Lung (tissue), 11 donors: ENCODE measurements at regions not wholly inside any gene's neighbourhood (a gene's known extent, or its start where the extent isn't known, plus 50 kb on each side); places are given as distances from the start of the nearest gene placed in this dataset.

Experiments used
- ATAC-seq: fragments of 200-7000 bp; cut with Tn5 transposase; one replicate; pipeline ENCODE4 v1.9.1; 2020; ENCODE audit warnings: moderate number of reproducible peaks; ENCODE audit not compliant: insufficient read depth, low FRiP score
- DNase-seq, 3 donors: peaks; one replicate each; pipeline ENCODE4 v3.0.0-alpha.2; 2013 to 2017
- H3K27ac ChIP-seq, 2 donors: one replicate each; pipeline ENCODE4 v1.5.1; 2013; ENCODE audit warnings: mild to moderate bottlenecking in 2 of 2, moderate library complexity in 2 of 2, control low read depth in 1 of 2, inconsistent platforms in 1 of 2, low read depth in 1 of 2, low read length in 1 of 2
- H3K27me3 ChIP-seq, 3 donors: one replicate each; pipeline ENCODE4 v1.5.1; 2013; ENCODE audit warnings: low read length in 2 of 3; ENCODE audit not compliant: control insufficient read depth in 3 of 3, insufficient read depth in 3 of 3
- H3K36me3 ChIP-seq, 4 donors: one replicate each; pipeline ENCODE4 v1.5.1; 2013; ENCODE audit warnings: low read length in 4 of 4, mild to moderate bottlenecking in 1 of 4, moderate library complexity in 1 of 4; ENCODE audit not compliant: control insufficient read depth in 4 of 4, insufficient read depth in 4 of 4
- H3K4me1 ChIP-seq, 5 donors: one replicate each; pipeline ENCODE4 v1.5.1; 2013; ENCODE audit warnings: low read length in 5 of 5, mild to moderate bottlenecking in 2 of 5, moderate library complexity in 1 of 5; ENCODE audit not compliant: control insufficient read depth in 5 of 5, insufficient read depth in 5 of 5
- H3K4me3 ChIP-seq: one replicate; pipeline ENCODE4 v1.5.1; 2013; ENCODE audit warnings: mild to moderate bottlenecking, control low read depth, moderate library complexity
- H3K9ac ChIP-seq, 2 donors: one replicate each; pipeline ENCODE4 v1.5.1; 2013; ENCODE audit warnings: low read length in 2 of 2, control low read depth in 1 of 2; ENCODE audit not compliant: insufficient read depth in 1 of 2
- H3K9me3 ChIP-seq, 4 donors: one replicate each; pipeline ENCODE4 v1.5.1; 2013; ENCODE audit warnings: low read length in 3 of 4, mild to moderate bottlenecking in 1 of 4, moderate library complexity in 1 of 4; ENCODE audit not compliant: control insufficient read depth in 4 of 4, insufficient read depth in 3 of 4
- CTCF ChIP-seq: IDR thresholded peaks from 2 replicates; pipeline ENCODE4 v1.5.1; 2012; ENCODE audit warnings: mild to moderate bottlenecking; ENCODE audit errors: control extremely low read depth, extremely low read depth
- whole genome bisulfite sequencing, 2 donors: extraction: QIAGEN DNeasy Blood & Tissue Kit; methylation state at CpG; one replicate each; pipeline ENCODE4 v1.1.7; 2013; 5-methylcytosine and 5-hydroxymethylcytosine counted together
- donor health status: control.
- donor health status: control.
- donor health status: Bipolar disorder and iron deficiency.
- donor health status: healthy.
- donor health status: DM: yes; HTN: yes; CAD: no.

DNA sequence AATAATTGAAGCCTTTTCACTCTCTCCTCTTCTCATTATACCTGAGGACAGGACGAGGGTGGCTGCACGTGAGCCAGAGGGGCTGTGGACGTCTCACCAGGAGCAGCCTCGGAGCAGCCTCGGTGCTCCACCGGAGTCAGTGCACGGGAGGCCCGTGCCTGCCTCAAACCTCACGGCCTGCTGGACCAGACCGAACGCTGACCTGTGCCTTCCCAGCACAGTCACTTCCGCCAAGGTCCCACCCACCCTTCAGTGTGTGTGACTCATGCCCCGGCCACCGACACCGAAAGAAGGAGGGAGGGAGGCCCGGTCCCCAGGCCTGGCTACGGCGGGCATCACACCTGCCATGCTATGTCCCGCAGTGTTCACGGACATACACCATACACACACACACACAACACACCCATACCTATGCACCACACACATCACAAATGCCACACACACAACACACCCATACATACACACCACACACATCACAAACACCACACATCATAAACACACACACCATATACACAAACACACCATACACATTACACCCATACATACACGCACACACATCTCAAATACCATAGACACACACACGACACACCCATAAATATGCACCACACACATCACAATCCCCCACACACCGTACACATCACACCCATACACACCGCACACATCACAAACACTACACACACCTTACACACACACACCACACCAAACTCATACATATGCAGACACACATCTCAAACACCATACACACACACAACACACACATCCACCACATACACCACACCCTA lies 1506.5 kb downstream of the TBC1D22A start:
- Histone ChIP-seq H3K9me3 (no peaks in the 10 kb centered on the region), H3K27me3 (peaks cover 0 to 23% (median 2%) of the 10 kb centered on the region in 3 donors), H3K36me3 (no peaks in the 10 kb centered on the region), H3K27ac (no peak overlapping the region), H3K4me3 (no peak overlapping the region), H3K9ac (no peak overlapping the region), H3K4me1 (no peaks in the 10 kb centered on the region)
- no peak for TF ChIP-seq CTCF
- 72 to 85% methylated on average over 23 to 24 of the region's 24 CpGs for WGBS, 2 donors
- ATAC-seq, result peak; percentile 35
- no peak for DNase-seq

DNA sequence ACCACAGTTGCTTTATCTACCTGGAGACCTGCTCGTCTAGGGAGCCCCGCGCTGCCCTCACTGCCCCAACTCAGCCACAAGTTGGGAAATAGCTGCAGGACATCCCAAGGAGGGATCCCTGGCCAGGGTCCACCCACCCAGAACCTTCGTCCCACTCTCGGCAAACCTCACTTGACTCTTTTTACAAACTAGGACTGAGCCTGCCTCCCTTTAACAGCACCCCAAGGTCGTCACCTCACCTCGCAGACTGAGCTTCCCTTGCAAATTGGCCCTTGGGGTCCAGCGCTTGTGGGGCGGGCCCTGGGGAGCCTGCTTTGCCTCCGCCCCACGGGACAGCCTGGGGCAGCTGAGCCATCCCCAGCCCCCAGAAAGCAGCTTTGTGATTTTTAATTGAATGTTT lies 1505.8 kb downstream of the TBC1D22A start:
- no peak for DNase-seq
- no peak for TF ChIP-seq CTCF
- Histone ChIP-seq H3K27me3 (peaks cover 0 to 21% (median 2%) of the 10 kb centered on the region in 3 donors), H3K4me1 (no peaks in the 10 kb centered on the region), H3K27ac (no peak overlapping the region), H3K36me3 (no peaks in the 10 kb centered on the region), H3K9me3 (no peaks in the 10 kb centered on the region), H3K4me3 (no peak overlapping the region), H3K9ac (no peak overlapping the region)
- WGBS, 2 donors, result 81 to 82% methylated on average over 11 of the region's 11 CpGs
- no peak for ATAC-seq

- no peak for DNase-seq
- Histone ChIP-seq H3K4me3 (no peak overlapping the region), H3K27ac (no peak overlapping the region), H3K9ac (no peak overlapping the region), H3K4me1 (no peaks in the 10 kb centered on the region), H3K27me3 (peaks cover 0 to 21% (median 2%) of the 10 kb centered on the region in 3 donors), H3K9me3 (no peaks in the 10 kb centered on the region), H3K36me3 (no peaks in the 10 kb centered on the region)
- 52 to 53% methylated on average over 10 of the region's 10 CpGs for WGBS, 2 donors
- ATAC-seq, result no peak
- no peak for TF ChIP-seq CTCF
Measured at GRCh38 chr22:48267681-48268080, 1505.2 kb downstream of the TBC1D22A start.
